HCT116 (cell line): ENCODE measurements at regions not wholly inside any gene's neighbourhood (a gene's known extent, or its start where the extent isn't known, plus 50 kb on each side); places are given as distances from the start of the nearest gene placed in this dataset.

Source experiments
- CBX3 ChIP-seq: IDR thresholded peaks from 2 replicates; pipeline ENCODE4 v1.6.1; 2012; ENCODE audit warnings: low read depth
- CEBPB ChIP-seq: IDR thresholded peaks from 2 replicates; pipeline ENCODE4 v1.6.1; 2012; ENCODE audit warnings: low read depth
- EGR1 ChIP-seq: IDR thresholded peaks from 2 replicates; pipeline ENCODE4 v1.6.1; 2012; ENCODE audit warnings: low read depth
- EZH2 ChIP-seq: fragments of 200-600 bp; sonication (generic); IDR thresholded peaks from 2 replicates; pipeline ENCODE4 v1.6.1; 2017; ENCODE audit warnings: antibody characterized with exemption, mixed run types
- EZH2phosphoT487 ChIP-seq: fragments of 200-600 bp; IDR thresholded peaks from 2 replicates; pipeline ENCODE4 v1.6.1; 2018; ENCODE audit warnings: antibody characterized with exemption, borderline replicate concordance
- JUND ChIP-seq: IDR thresholded peaks from 2 replicates; pipeline ENCODE4 v1.6.1; 2012
- POLR2A ChIP-seq: IDR thresholded peaks from 2 replicates; pipeline ENCODE4 v1.7.0; 2011; ENCODE audit warnings: borderline replicate concordance; ENCODE audit not compliant: insufficient read depth, insufficient read length; ENCODE audit errors: extremely low read depth
- RAD21 ChIP-seq: IDR thresholded peaks from 2 replicates; pipeline ENCODE4 v1.6.1; 2012; ENCODE audit warnings: low read depth, mild to moderate bottlenecking
- TCF7L2 ChIP-seq: IDR thresholded peaks from 2 replicates; pipeline ENCODE4 v1.7.0; 2011; ENCODE audit warnings: borderline replicate concordance, inconsistent platforms; ENCODE audit not compliant: insufficient read depth, insufficient read length; ENCODE audit errors: extremely low read depth
- YY1 ChIP-seq: IDR thresholded peaks from 2 replicates; pipeline ENCODE4 v1.6.1; 2011; ENCODE audit warnings: low read length, low read depth, moderate library complexity, mild to moderate bottlenecking; ENCODE audit not compliant: insufficient replicate concordance; ENCODE audit errors: extremely low read depth
- ZFX ChIP-seq: fragments of 450-650 bp; IDR thresholded peaks from 2 replicates; pipeline ENCODE4 v1.6.1; 2017
- TF ChIP-seq, protein P1 (sequence below), 3 experiments: fragments of 200-600 bp in 1 of 3; sonication (generic) in 1 of 3; IDR thresholded peaks in 2 of 3; conservative IDR thresholded peaks in 1 of 3; 2 replicates each; pipeline ENCODE4 v1.5.1; 2012 to 2017; ENCODE audit warnings: low read depth in 2 of 3, low read length in 2 of 3, antibody characterized with exemption in 1 of 3, borderline replicate concordance in 1 of 3, control low read depth in 1 of 3, mild to moderate bottlenecking in 1 of 3, mixed read lengths in 1 of 3, mixed run types in 1 of 3, moderate library complexity in 1 of 3; ENCODE audit not compliant: insufficient read depth in 1 of 3
- TF ChIP-seq, protein P2 (sequence below): IDR thresholded peaks from 2 replicates; pipeline ENCODE4 v1.6.1; 2012

GRCh38 chr2:122205641-122206040 is 450.2 kb downstream of the TSN start:
- TF ChIP-seq CEBPB (no peak), POLR2A (no peak), EGR1 (no peak), YY1 (no peak), EZH2 (no peak), CBX3 (no peak), EZH2phosphoT487 (no peak), RAD21 (no peak), JUND (no peak), TCF7L2 (no peak), ZFX (no peak)
- TF ChIP-seq, protein P1, sequence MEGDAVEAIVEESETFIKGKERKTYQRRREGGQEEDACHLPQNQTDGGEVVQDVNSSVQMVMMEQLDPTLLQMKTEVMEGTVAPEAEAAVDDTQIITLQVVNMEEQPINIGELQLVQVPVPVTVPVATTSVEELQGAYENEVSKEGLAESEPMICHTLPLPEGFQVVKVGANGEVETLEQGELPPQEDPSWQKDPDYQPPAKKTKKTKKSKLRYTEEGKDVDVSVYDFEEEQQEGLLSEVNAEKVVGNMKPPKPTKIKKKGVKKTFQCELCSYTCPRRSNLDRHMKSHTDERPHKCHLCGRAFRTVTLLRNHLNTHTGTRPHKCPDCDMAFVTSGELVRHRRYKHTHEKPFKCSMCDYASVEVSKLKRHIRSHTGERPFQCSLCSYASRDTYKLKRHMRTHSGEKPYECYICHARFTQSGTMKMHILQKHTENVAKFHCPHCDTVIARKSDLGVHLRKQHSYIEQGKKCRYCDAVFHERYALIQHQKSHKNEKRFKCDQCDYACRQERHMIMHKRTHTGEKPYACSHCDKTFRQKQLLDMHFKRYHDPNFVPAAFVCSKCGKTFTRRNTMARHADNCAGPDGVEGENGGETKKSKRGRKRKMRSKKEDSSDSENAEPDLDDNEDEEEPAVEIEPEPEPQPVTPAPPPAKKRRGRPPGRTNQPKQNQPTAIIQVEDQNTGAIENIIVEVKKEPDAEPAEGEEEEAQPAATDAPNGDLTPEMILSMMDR (IDR thresholded peaks at IDR 0.05 in 2 of 3, conservative IDR thresholded peaks at IDR 0.05 in 1 of 3; ENCODE audit: borderline replicate concordance in 1 of 3, insufficient read depth in 1 of 3, low read depth in 2 of 3, low read length in 2 of 3) = no peak
- TF ChIP-seq, protein P2, sequence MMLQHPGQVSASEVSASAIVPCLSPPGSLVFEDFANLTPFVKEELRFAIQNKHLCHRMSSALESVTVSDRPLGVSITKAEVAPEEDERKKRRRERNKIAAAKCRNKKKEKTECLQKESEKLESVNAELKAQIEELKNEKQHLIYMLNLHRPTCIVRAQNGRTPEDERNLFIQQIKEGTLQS = no peak
